ENCODE measurements at regions not wholly inside any gene's neighbourhood (a gene's known extent, or its start where the extent isn't known, plus 50 kb on each side); places are given as distances from the start of the nearest gene placed in this dataset.

DNA sequence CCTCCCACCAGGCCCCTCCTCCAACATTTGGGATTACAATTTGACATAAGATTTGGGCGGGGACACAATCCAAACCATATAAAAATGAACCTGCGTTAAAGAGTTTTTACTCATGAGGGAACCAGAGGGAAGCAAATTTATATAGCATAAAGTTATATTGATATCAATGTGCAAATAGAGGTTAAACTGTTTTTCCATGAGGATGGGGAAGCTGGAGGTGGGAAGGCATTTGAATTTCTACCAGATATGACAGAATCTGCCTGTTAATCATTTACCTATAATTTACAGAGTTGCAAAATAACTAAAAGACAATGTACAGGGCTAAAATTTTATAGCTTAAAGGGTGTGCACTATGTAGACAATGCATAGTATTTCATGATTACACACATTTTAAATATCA is 322.0 kb upstream of the FKBP1C start:
- H3K79me2 ChIP-seq (ENCODE audit: control insufficient read depth, insufficient read depth, low read length) = no peaks in the 10 kb centered on the region
- no peaks in the 10 kb centered on the region for H3K9me1 ChIP-seq (ENCODE audit: control insufficient read depth, extremely low read depth, insufficient read depth, low read length)
- H2AFZ ChIP-seq (ENCODE audit: control insufficient read depth, low read length) = no peak overlapping the region
- H3K27ac ChIP-seq (ENCODE audit: control insufficient read depth, insufficient read depth, low read length) = no peak overlapping the region
- H3K9me3 ChIP-seq (ENCODE audit: control insufficient read depth, low read depth, low read length) = no peaks in the 10 kb centered on the region
- no peaks in the 10 kb centered on the region for H4K20me1 ChIP-seq (ENCODE audit: control insufficient read depth, extremely low read depth, insufficient read depth, low read length)
- dilution Hi-C loops (cut with MboI; ENCODE audit: extremely low pct_ligation_motif_present, low sequenced_read_pairs) = no loop called here
- no peaks in the 10 kb centered on the region for H3K4me1 ChIP-seq (ENCODE audit: control insufficient read depth, extremely low read depth, insufficient read depth, low read length)
- H3K4me3 ChIP-seq (ENCODE audit: control insufficient read depth in 2 of 3, extremely low read depth in 1 of 3, insufficient read depth in 2 of 3, low read depth in 1 of 3, low read length in 3 of 3) = no peak overlapping the region
- TF ChIP-seq, protein P1, sequence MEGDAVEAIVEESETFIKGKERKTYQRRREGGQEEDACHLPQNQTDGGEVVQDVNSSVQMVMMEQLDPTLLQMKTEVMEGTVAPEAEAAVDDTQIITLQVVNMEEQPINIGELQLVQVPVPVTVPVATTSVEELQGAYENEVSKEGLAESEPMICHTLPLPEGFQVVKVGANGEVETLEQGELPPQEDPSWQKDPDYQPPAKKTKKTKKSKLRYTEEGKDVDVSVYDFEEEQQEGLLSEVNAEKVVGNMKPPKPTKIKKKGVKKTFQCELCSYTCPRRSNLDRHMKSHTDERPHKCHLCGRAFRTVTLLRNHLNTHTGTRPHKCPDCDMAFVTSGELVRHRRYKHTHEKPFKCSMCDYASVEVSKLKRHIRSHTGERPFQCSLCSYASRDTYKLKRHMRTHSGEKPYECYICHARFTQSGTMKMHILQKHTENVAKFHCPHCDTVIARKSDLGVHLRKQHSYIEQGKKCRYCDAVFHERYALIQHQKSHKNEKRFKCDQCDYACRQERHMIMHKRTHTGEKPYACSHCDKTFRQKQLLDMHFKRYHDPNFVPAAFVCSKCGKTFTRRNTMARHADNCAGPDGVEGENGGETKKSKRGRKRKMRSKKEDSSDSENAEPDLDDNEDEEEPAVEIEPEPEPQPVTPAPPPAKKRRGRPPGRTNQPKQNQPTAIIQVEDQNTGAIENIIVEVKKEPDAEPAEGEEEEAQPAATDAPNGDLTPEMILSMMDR (optimal IDR thresholded peaks at IDR 0.05 in 1 of 3, IDR thresholded peaks at IDR 0.05 in 1 of 3, conservative IDR thresholded peaks at IDR 0.05 in 1 of 3; ENCODE audit: extremely low read depth in 1 of 3, insufficient read depth in 2 of 3, low read length in 3 of 3) = no peak
- no peak for TF ChIP-seq EZH2 (IDR thresholded peaks at IDR 0.05; ENCODE audit: low read length)
- no peaks in the 10 kb centered on the region for H3K27me3 ChIP-seq (ENCODE audit: control insufficient read depth, extremely low read depth, insufficient read depth, low read length)
- no peaks in the 10 kb centered on the region for H3K36me3 ChIP-seq (ENCODE audit: control insufficient read depth in 2 of 2, extremely low read depth in 1 of 2, insufficient read depth in 2 of 2, low read length in 2 of 2)
- H3K4me2 ChIP-seq (ENCODE audit: control insufficient read depth, extremely low read depth, insufficient read depth, low read depth, low read length) = no peak overlapping the region
- no peak for DNase-seq (ENCODE audit: low read depth, low spot score)
- FAIRE-seq = no peak
- H3K9ac ChIP-seq (ENCODE audit: control insufficient read depth, extremely low read depth, insufficient read depth, low read length) = no peak overlapping the region

DNA sequence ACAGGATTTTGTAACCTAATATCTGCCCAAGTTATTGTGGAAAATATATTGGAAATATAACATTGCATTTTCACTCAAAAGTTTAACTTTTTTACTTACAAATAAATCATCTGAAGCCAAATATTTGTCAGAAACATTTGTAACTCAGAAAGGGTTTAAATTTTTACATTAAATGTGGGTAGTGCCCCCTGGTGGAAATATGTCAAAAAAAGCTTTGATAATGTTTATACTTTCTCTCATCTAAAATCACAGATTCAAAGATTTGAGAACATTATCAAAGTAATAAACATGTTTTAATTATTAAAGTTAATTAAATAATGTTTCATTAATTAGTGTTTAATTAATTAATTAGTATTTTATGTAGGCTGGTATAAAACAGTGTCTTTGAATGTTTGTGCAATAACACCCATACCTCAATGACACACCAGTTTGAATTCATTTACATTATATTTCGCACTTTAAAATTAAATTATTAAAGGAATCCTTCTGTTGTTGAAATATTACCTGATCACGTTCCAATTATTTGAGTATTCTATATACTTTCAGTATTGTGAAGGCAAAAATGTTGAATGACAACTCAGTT is 320.1 kb upstream of the FKBP1C start:
- H3K4me3 ChIP-seq (ENCODE audit: control insufficient read depth in 2 of 3, extremely low read depth in 1 of 3, insufficient read depth in 2 of 3, low read depth in 1 of 3, low read length in 3 of 3) = no peak overlapping the region
- H3K9me1 ChIP-seq (ENCODE audit: control insufficient read depth, extremely low read depth, insufficient read depth, low read length) = no peaks in the 10 kb centered on the region
- no peaks in the 10 kb centered on the region for H4K20me1 ChIP-seq (ENCODE audit: control insufficient read depth, extremely low read depth, insufficient read depth, low read length)
- dilution Hi-C loops (cut with MboI; ENCODE audit: extremely low pct_ligation_motif_present, low sequenced_read_pairs) = no loop called here
- H3K79me2 ChIP-seq (ENCODE audit: control insufficient read depth, insufficient read depth, low read length) = no peaks in the 10 kb centered on the region
- H3K9me3 ChIP-seq (ENCODE audit: control insufficient read depth, low read depth, low read length) = no peaks in the 10 kb centered on the region
- no peak overlapping the region for H3K27ac ChIP-seq (ENCODE audit: control insufficient read depth, insufficient read depth, low read length)
- TF ChIP-seq, protein P1 (optimal IDR thresholded peaks at IDR 0.05 in 1 of 3, IDR thresholded peaks at IDR 0.05 in 1 of 3, conservative IDR thresholded peaks at IDR 0.05 in 1 of 3; ENCODE audit: extremely low read depth in 1 of 3, insufficient read depth in 2 of 3, low read length in 3 of 3) = peak in 2 of 3 experiments; percentile 16 to 28
- TF ChIP-seq EZH2 (IDR thresholded peaks at IDR 0.05; ENCODE audit: low read length) = no peak
- no peaks in the 10 kb centered on the region for H3K36me3 ChIP-seq (ENCODE audit: control insufficient read depth in 2 of 2, extremely low read depth in 1 of 2, insufficient read depth in 2 of 2, low read length in 2 of 2)
- H2AFZ ChIP-seq (ENCODE audit: control insufficient read depth, low read length) = no peak overlapping the region
- no peak overlapping the region for H3K4me2 ChIP-seq (ENCODE audit: control insufficient read depth, extremely low read depth, insufficient read depth, low read depth, low read length)
- H3K4me1 ChIP-seq (ENCODE audit: control insufficient read depth, extremely low read depth, insufficient read depth, low read length) = no peaks in the 10 kb centered on the region
- DNase-seq (ENCODE audit: low read depth, low spot score) = no peak
- FAIRE-seq = no peak
- no peak overlapping the region for H3K9ac ChIP-seq (ENCODE audit: control insufficient read depth, extremely low read depth, insufficient read depth, low read length)
- no peaks in the 10 kb centered on the region for H3K27me3 ChIP-seq (ENCODE audit: control insufficient read depth, extremely low read depth, insufficient read depth, low read length)
